HG03439 (cell line): ENCODE measurements at regions not wholly inside any gene's neighbourhood (a gene's known extent, or its start where the extent isn't known, plus 50 kb on each side); places are given as distances from the start of the nearest gene placed in this dataset.
A peak's percentile ranks its signal among the peaks of the same experiment; 100 is the strongest.

ENCODE experiments used
- ATAC-seq: cut with Tn5 transposase; IDR thresholded peaks from one replicate; pipeline ENCODE4 v1.9.1; 2021; ENCODE audit warnings: mild to moderate bottlenecking, moderate library complexity; ENCODE audit not compliant: unreplicated experiment

DNA sequence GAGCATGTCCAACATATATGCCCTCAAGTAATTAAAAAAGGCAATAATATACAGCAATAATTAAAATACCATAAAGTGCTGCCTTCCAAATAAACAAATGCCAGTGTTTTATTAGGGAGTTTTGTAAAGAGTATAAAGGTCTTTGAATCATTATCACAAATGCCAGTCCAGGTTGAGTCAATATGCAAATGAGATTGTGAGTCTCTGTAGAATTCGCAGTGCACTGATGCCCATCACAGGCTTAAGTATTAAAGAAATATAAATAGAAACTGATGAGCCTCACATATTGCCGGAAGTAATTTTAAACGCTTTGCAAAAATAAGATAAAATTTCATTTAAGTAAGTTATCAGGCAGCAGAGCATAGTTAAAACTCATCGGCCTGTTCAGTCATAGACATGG, 205.0 kb upstream of the TECRL start:
- ATAC-seq = no peak

DNA sequence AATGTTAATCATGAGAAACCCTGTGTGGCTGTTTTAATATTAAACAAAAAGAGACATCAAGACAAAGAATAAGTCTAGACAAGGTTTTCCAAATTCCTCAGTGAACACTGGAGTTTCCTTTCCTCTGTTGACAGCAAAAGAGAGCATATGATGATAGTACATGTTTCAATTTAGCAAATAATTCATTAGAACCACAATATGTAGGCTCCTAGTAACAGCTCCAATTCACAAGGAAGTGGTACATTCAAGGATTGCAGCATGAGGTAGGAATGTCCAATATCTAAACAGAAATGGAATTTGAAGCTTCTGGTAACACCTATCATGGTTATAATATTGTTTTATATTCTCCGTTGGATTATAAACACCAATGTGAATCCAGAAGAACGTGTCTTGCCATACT, 203.8 kb upstream of the TECRL start:
- no peak for ATAC-seq

DNA sequence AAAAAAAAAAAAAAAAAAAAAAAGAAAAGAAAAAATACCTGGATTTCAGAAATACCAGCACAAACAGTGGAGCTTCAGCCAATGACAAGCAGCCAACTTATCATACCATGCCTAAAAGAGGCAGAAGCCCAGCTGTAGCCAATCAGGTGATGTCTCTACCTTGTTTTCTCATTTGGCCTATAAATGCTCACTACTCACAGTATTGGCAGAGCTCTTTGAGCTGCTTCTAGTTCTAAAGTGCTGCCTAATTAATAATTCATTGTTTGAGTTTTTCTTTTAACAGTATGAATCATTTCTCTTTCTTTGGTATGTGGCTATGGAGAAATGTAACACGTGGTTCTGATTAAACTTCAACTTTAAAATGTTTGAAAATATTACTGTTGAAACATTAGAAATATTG, 188.8 kb upstream of the TECRL start:
- ATAC-seq = no peak

DNA sequence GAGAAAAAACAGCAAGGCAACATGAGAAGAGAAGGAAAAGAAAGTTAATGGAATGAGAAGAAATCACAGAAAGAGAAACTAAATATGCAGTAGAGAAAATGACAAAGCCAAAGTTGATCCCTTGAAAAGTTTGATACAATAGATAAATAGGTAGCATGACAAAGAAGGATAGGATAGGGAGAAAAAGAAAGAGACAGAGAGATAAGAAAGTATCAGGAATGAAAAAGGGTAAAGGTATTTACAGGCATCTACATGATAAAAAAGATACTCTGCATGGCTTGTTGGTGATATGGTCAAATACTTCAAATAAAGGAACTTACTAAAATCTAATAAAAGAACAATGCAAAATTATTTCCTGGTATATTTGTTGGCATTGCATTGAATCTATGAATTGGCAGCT, 185.5 kb upstream of the TECRL start:
- ATAC-seq = no peak

DNA sequence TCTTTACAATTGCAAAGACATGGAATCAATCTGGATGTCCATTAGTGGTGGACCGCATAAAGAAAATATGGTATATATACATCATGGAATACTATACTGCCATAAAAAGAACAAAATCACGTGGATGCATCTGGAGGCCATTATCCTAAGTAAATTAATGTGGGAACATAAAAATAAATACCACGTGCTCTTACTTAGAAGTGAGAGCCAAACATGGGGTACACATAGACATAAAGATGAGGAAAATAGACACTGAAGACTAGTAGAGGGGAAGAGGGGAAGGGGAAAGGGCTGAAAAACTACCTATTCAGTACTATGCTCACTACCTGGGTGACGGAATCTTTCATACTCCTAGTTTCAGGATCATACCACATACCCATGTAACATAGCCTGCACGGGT, 179.3 kb upstream of the TECRL start:
- no peak for ATAC-seq

DNA sequence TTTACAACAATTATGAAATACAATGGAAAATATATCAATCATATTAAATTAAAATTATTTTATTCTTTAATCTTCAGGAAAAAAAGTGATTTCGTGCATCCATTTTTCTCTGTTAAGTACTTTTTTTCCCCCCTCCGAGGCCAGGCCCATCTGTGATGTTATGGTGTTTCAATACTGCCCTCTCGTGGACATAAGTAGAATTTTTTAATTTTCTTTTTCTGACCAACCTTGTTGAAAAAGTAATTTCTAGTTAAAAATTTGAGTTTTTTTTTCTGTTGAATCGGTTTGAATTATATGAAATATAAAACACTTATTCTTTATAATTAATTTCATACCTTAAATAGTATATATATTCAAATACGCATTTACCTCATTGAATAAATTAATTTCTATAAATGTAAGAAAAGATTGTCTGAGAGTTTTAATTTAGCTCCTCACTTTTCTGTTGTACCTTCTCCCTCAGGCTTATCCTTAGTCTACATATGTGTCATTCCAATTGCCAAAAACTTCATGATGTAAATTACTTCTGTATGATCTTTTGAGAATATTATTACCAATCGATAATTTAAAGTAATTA, 175.8 kb upstream of the TECRL start:
- ATAC-seq = no peak

DNA sequence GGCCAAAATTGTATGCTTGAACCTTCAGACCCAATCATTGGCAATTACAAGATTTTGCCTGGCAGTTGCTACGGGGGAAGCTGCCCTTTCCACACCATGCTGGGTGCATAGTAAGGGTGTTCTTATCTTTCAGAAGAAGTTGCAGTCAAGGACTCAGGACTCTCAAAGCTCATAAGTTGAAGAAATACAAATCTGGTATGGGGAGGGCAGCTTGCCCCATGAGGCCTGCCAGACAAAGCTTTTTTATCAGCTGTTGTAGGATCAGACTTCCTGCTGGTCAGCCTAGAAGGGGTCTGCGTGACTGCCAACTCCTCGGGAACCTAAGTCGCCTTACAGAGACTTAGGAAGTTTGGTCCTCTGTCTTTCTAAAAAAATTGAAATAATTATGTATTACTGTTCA, 174.9 kb upstream of the TECRL start:
- no peak for ATAC-seq

DNA sequence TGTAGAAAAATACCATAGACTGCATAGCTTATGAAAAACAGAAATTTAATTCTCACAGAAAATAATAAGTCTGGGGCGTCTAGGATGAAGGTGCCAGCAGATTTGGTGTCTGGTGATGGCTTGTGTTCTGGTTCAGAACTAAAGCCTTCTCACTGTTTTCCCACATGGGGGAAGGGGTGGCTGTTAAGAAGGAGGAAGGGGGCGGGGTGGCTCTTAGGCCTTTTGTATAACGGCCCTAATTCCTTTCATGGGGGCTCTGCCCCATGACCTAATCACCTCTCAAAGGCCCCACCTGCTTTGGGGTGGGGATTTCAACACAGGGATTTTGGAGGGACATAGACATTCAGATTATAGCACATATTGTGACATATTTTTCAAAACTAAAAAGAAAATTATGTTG, 173.2 kb upstream of the TECRL start:
- ATAC-seq = no peak

DNA sequence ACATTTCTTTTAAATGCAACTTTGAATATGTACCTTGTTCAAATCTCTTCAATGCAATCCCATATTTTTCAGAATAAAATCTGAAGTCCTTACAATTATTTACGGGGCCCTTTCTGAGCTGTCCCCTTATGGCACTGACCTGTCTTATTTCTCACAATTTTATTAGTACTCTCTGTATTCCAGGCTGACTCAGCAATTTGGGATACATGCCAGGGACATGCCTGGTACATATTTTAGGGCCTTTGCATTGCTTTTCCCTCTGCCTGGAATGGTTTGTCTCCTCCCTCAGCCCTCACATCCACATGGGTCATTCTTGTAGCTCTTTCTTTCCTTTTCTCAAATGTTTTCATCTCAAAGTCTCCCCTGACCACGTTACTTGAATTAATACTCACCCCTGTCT, 172.2 kb upstream of the TECRL start:
- no peak for ATAC-seq

DNA sequence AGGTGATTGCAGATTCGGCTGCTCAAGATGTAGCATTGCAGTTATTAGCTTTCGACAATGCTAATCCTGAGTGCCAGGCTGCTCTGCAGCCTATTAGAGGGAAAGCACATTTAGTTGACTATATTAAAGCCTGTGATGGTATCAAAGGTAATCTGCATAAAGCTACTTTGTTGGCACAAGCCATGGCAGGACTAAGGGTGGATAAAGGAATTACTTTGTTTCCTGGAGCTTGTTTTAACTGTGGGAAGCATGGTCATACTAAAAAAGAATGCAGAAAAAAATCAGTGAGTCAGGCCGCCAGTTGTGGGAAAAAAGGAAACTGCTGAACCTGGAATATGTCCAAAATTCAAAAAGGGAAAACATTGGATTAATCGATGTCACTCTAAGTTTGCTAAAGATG, 154.9 kb upstream of the TECRL start:
- no peak for ATAC-seq

DNA sequence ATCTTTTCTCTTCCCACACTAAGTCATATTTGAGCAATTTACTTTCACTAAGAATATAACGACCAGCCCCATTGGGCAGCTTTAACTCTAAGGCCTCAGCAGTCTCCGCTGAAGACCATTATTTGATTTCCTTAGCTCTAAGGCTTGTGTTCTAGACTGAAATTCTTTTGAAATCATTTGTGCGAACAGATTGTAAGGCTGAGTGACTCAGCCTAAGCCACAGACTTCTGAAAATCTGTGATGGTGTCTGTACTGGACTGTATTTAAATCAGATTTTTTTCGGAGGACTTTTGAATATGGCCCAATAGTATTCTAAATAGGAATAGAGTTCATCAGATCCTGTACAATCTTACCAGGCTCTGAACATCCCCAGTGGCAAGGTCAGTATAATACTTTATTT, 150.3 kb upstream of the TECRL start:
- ATAC-seq = no peak

DNA sequence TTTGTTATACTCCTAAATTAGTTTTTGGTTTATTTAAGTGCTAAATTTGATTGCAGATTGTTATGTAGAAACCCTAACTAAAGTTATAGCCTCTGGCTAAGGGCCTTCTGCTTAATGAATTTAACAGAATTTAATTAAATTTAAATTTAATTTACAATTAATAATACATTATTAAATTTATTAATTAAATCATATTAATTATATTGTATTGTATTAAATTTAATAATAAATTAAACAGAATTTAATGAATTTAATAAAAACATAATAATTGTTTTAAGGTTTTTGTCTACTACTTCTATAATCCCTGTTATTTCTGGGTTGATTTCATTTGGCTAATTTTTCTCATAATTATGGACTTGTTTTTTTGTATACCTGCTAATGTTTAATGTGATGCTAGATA, 141.9 kb upstream of the TECRL start:
- no peak for ATAC-seq

DNA sequence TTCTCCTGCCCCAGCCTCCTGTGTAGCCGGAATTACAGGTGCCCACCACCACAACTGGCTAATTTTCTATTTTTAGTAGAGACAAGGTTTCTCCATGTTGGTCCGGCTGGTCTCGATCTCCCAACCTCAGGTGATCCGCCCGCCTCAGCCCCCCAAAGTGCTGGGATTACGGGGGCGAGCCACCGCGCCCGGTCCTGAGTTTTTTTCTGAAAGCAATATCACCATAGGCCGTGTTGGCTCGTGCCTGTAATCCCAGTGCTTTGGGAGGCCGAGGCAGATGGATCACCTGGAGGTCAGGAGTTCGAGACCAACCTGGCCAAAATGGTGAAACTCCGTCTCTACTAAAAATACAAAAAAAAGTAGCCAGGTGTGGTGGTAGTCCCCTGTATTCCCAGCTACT, 136.3 kb upstream of the TECRL start:
- ATAC-seq = no peak

DNA sequence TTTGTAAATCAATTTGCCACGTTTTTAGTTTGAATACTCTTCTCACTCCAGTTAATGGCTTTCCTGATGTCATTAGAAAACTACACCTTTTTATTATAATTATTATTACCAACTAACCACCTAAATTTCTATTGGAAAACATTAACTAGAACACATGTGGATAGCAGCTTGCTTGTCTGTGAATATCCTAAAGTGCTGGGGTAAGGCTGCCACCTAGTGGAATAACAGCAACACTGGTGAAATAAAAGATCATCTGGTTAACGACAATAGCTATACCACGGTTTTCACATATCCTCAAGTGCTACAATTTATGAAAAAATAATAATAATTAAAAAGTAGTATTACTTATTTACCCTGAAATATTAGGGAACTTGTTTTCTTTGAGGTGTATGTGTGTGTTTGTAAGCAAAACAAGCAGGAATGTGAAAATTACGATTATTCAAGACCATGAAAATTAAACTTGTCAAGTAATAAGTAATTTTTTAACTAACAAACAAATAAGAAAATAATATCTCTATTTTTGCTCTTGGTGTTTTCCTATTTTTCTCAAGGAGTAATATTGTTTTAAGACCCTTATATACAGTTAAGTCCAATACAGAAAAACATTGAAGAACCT, 130.1 kb upstream of the TECRL start:
- peak; percentile 91 for ATAC-seq

DNA sequence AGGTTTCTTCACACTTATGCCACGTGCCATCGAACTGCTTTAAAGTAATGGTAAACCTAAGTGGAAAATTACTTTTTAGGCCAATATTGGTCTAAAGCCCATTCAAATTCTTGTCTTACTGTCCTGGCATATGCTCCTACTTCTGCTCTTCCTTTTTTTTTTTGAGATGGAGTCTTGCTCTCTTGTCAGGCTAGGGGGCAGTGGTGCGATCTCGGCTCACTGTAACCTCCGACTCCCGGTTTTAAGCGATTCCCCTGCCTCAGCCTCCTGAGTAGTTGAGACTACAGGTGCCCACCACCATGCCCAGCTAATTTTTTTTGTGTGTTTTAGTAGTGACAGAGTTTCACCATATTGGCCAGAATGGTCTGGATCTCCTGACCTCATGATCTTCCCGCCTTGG, 129.0 kb upstream of the TECRL start:
- ATAC-seq = no peak

DNA sequence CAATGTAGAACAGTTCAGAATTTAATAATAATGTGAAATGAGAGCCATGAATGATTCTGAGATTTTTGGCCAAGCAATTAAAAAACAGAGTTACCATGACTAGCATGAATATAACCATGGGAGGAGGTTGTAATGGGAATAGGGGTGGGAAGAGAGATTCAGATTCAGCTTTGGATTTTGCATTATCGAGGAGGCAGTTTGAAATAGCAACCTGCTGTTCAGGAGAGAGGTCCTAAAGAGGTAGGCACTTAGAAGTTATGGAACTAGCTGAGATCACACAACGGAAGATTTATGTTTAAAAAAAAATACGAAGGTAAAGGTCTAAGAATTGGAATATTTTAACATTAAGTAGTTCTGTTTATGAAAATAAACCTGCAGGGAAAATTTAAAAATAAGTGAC, 124.4 kb upstream of the TECRL start:
- no peak for ATAC-seq

DNA sequence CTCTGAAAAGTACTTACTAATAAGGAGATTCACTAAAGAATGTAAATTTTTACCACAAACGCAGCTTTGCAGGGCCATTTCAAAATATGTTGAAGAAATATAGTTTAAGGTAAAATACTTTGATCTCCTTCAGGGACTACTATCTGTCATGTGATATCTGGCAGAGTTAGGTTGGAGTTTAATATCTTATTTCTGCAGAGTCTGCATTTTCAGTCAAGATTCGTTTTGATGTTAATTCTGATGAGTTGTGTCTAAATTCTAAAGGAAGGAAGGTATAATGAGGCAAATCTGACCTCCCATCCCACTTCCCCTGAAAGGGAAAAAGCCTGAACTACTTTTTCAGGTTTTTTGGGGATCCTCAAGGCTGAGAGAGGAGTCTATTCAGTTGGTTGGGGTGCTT, 123.9 kb upstream of the TECRL start:
- no peak for ATAC-seq

DNA sequence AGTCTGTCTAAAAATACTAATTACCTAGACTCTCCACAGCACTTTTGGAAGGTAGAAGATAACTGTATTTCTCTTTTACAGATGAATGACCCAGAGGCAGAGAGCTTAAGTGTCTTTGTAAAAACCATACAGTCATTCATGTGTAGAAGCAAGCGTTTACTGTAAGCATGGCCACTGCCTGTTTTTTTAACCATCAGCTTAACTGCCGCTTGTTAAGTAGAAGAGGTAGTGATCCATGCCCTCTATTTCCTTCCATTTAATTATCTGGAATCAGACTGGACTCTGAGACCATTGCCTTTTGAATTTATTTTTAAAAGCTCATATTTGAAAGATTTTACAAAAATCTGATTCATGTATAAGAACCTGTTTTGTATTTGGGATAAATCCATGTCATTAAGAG, 111.2 kb upstream of the TECRL start:
- ATAC-seq = no peak

DNA sequence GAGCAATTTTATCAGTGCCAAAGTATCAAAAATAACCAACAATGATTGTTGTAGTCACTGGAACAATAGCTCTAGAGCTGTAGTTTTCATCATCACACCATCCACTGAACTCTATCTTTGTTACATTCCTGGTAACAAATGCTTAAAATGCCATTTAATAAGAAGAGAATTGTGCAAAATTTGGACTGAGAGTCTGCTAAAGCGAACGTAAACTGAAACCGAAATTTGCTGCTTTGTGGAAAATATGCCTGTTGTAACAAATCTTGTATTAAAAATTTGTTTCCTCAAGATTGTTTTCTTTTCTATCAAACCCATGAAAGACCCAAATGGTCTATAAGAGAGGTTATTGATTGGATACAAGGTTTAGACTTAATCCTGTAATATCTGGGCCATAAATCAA, 109.3 kb upstream of the TECRL start:
- ATAC-seq = no peak

DNA sequence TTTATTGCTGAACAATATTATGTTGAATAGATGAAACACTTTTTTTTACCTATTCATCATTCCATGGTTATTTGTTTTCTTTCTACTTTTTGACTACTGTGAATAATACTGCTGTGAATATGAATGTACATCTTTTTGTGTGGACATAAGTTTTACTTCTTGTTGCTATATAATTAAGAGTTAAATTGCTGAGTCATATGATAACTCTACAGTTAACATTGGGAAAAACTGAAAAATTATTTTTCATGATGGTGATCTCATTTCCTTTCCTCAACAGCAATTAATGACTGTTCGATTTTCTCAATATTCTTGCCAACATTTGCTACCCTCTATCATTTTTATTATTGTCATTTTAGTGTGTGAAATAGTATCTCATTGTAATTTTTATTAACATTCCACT, 106.9 kb upstream of the TECRL start:
- no peak for ATAC-seq

DNA sequence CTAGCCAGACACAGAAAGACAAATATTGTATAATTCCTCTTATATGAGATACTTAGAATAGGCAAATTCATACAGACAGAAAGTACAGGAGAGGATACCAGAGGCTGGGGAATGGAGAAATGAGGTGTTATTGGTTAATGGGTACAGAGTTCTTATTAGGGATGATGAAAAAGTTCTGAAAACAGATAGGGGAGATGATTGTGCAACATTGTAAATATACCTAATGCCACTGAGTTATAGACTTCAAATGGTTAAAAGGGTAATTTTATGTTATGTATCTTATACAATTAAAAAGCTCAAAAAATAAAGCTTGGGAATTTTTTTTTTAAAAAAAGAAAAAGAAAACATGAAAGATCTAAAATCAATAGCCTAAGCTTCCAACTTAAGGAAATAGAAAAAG, 98.8 kb upstream of the TECRL start:
- no peak for ATAC-seq

DNA sequence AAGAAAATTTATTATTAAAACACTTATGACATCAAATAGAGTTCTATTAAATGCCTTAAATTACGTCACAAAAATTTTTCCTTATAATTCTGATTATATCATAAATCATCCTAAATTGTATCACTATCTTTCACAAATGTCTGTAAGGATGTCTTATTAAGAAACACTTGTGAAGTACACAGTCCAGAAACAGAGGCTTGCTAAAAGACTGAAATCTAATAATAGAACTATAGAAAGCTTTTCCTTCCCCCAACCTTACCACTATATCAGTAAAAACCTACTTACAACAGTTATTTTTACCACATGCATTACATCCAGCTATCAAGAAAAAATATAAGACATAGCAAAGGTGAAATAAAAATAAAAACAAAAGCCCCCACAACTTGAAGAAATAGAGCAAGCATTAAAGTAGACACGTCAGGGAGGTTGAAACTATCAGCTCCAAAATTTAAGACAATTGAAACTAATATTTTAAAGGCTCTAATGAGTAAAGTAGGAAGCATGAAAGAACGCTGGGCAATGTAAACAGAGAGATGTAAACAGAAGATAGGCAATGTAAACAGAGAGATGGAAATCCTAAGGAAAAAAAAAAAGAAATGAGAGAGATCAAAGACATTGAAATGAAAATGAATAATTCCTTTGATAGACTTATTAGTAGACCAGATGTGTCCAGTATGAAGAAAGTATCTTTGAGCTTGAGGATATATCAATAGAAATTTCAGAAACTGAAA, 94.9 kb upstream of the TECRL start:
- no peak for ATAC-seq

DNA sequence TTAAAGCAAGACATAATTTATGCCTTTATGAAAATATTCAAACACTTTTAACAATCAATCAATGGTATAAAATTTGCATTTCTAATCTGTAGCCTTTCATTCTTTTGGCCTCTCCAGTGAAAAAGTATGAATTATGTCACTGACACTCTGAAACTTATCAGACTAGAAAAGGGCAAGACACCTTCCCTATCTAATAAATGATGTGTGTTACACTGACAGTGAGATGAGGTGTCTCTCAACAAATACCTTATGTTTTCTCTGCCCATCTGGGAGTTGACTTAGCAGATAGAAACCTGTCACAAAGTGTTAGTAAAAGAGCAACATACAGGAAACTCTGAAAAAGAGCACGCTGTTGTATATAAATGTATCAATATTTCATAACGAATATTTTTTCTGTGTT, 94.2 kb upstream of the TECRL start:
- no peak for ATAC-seq
